Endodermal cell (in vitro differentiated cells): ENCODE measurements at regions not wholly inside any gene's neighbourhood (a gene's known extent, or its start where the extent isn't known, plus 50 kb on each side); places are given as distances from the start of the nearest gene placed in this dataset.

Experiments
- DNase-seq: peaks from one replicate; pipeline ENCODE4 v3.0.0-alpha.2; 2017
- H3K27ac ChIP-seq: 2 replicates; pipeline ENCODE4 v1.5.1; 2013; ENCODE audit warnings: mild to moderate bottlenecking, low read depth, low read length, moderate library complexity
- H3K27me3 ChIP-seq: 2 replicates; pipeline ENCODE4 v1.6.1; 2013; ENCODE audit warnings: mild to moderate bottlenecking, low read length, moderate library complexity; ENCODE audit not compliant: insufficient read depth, control insufficient read depth, poor library complexity, severe bottlenecking
- H3K36me3 ChIP-seq: 2 replicates; pipeline ENCODE4 v1.7.0; 2013; ENCODE audit warnings: mild to moderate bottlenecking, low read length, moderate library complexity; ENCODE audit not compliant: control insufficient read depth, insufficient read depth
- H3K4me1 ChIP-seq: one replicate; pipeline ENCODE4 v1.7.0; 2013; ENCODE audit warnings: low read length; ENCODE audit not compliant: control insufficient read depth, insufficient read depth
- H3K4me3 ChIP-seq: 2 replicates; pipeline ENCODE4 v1.5.1; 2013; ENCODE audit warnings: mild to moderate bottlenecking, low read length, moderate library complexity
- H3K9ac ChIP-seq: 2 replicates; pipeline ENCODE4 v1.6.1; 2013; ENCODE audit warnings: mild to moderate bottlenecking, low read length, moderate library complexity; ENCODE audit not compliant: poor library complexity, severe bottlenecking; ENCODE audit errors: extremely low read depth
- H3K9me3 ChIP-seq: 2 replicates; pipeline ENCODE4 v1.6.1; 2013; ENCODE audit warnings: mild to moderate bottlenecking, low read length, moderate library complexity; ENCODE audit not compliant: control insufficient read depth
- H3K27ac Mint-ChIP-seq: 2 replicates; pipeline ENCODE4 v1.8.0; 2020; ENCODE audit warnings: mixed read lengths
- H3K27me3 Mint-ChIP-seq: 2 replicates; pipeline ENCODE4 v1.8.0; 2021; ENCODE audit warnings: mild to moderate bottlenecking, mixed read lengths; ENCODE audit not compliant: insufficient read depth
- H3K36me3 Mint-ChIP-seq: 2 replicates; pipeline ENCODE4 v1.8.0; 2020; ENCODE audit warnings: low read depth, mixed read lengths
- H3K4me1 Mint-ChIP-seq: 2 replicates; pipeline ENCODE4 v1.8.0; 2020; ENCODE audit warnings: mixed read lengths
- H3K4me3 Mint-ChIP-seq: 2 replicates; pipeline ENCODE4 v1.8.0; 2020; ENCODE audit warnings: mild to moderate bottlenecking, moderate library complexity, mixed read lengths
- H3K9me3 Mint-ChIP-seq: 2 replicates; pipeline ENCODE4 v1.8.0; 2020; ENCODE audit warnings: mild to moderate bottlenecking, mixed read lengths
- CTCF ChIP-seq: fragments of 200-600 bp; sonication (generic); conservative IDR thresholded peaks from 2 replicates; pipeline ENCODE4 v1.5.0; 2021; ENCODE audit warnings: antibody characterized with exemption, mild to moderate bottlenecking
- WGBS, 2 experiments: methylation state at CpG; one replicate each; pipeline versions ENCODE4 v1.1.5 to v1.1.7; 2013; ENCODE audit warnings: missing lambda C conversion rate in 2 of 2, mixed read lengths in 1 of 2; ENCODE audit not compliant: insufficient coverage in 1 of 2, insufficient read length in 1 of 2; 5-methylcytosine and 5-hydroxymethylcytosine counted together

- no peaks in the 10 kb centered on the region for H3K27me3 Mint-ChIP-seq
- H3K27me3 ChIP-seq, result no peaks in the 10 kb centered on the region
- peaks cover 13% of the 10 kb centered on the region for H3K9me3 Mint-ChIP-seq
- no peaks in the 10 kb centered on the region for H3K4me1 ChIP-seq
- H3K4me3 Mint-ChIP-seq, result no peak overlapping the region
- H3K9me3 ChIP-seq, result peaks cover 9% of the 10 kb centered on the region
- no peaks in the 10 kb centered on the region for H3K36me3 Mint-ChIP-seq
- no peaks in the 10 kb centered on the region for H3K4me1 Mint-ChIP-seq
- H3K4me3 ChIP-seq, result no peak overlapping the region
- no peak for DNase-seq
- WGBS, 2 experiments, result 92 to 100% methylated on average over 5 to 6 of the region's 6 CpGs
- no peak overlapping the region for H3K9ac ChIP-seq
- H3K36me3 ChIP-seq, result no peaks in the 10 kb centered on the region
- H3K27ac ChIP-seq, result no peak overlapping the region
- no peak overlapping the region for H3K27ac Mint-ChIP-seq
- no peak for TF ChIP-seq CTCF
These were observed 340.4 kb upstream of the ASIC2 start for GRCh38 chr17:33633446-33633845.

GRCh38 chr17:33637534-33637933 lies 344.4 kb upstream of the ASIC2 start:
- Mint-ChIP-seq H3K4me1 (no peaks in the 10 kb centered on the region), H3K9me3 (peaks cover 14% of the 10 kb centered on the region), H3K27me3 (no peaks in the 10 kb centered on the region), H3K27ac (no peak overlapping the region), H3K36me3 (no peaks in the 10 kb centered on the region), H3K4me3 (no peak overlapping the region)
- H3K27me3 ChIP-seq, result no peaks in the 10 kb centered on the region
- 62 to 67% methylated on average over 3 of the region's 3 CpGs for WGBS, 2 experiments
- no peak for DNase-seq
- no peaks in the 10 kb centered on the region for H3K4me1 ChIP-seq
- H3K36me3 ChIP-seq, result no peaks in the 10 kb centered on the region
- no peak overlapping the region for H3K4me3 ChIP-seq
- H3K9me3 ChIP-seq, result peaks cover 9% of the 10 kb centered on the region
- TF ChIP-seq CTCF, result no peak
- H3K27ac ChIP-seq, result no peak overlapping the region
- no peak overlapping the region for H3K9ac ChIP-seq

GRCh38 chr17:33639103-33639880 lies 346.2 kb upstream of the ASIC2 start:
- H3K36me3 ChIP-seq, result no peaks in the 10 kb centered on the region
- Mint-ChIP-seq H3K9me3 (peaks cover 14% of the 10 kb centered on the region), H3K27ac (no peak overlapping the region), H3K4me1 (no peaks in the 10 kb centered on the region), H3K27me3 (no peaks in the 10 kb centered on the region), H3K36me3 (no peaks in the 10 kb centered on the region), H3K4me3 (no peak overlapping the region)
- no peaks in the 10 kb centered on the region for H3K27me3 ChIP-seq
- TF ChIP-seq CTCF, result no peak
- no peak overlapping the region for H3K27ac ChIP-seq
- no peak for DNase-seq
- WGBS, 2 experiments, result 65 to 67% methylated on average over 4 to 6 of the region's 6 CpGs
- peaks cover 9% of the 10 kb centered on the region for H3K9me3 ChIP-seq
- H3K4me1 ChIP-seq, result no peaks in the 10 kb centered on the region
- H3K4me3 ChIP-seq, result no peak overlapping the region
- H3K9ac ChIP-seq, result no peak overlapping the region
